Fibroblast of skin of back (primary cell): ENCODE measurements at regions not wholly inside any gene's neighbourhood (a gene's known extent, or its start where the extent isn't known, plus 50 kb on each side); places are given as distances from the start of the nearest gene placed in this dataset.

Source experiments
- DNase-seq: peaks from one replicate; pipeline ENCODE4 v3.0.0-alpha.2; 2013

- DNase-seq: no peak
Measured at GRCh38 chr3:99541181-99541580, 97.2 kb upstream of the COL8A1 start.

DNA sequence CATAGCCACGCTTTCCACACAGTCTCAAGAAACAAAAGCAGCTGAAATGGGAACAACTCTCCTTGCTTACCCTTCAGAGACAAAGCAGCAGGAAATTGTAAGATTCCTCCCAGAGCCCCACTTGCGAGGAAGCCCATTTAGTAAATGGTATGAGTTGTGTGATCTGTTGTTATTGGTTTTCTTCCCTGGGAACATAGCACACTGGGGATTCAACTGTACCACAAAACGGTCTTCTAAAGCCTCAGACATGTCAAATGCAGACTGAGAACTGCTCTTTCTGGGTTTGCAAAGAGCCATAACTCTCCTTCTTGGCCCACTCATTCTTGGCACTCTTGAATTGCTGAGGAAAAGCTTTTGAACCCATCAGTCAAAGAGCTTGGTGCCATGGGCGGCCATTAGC lies 101.0 kb upstream of the COL8A1 start:
- DNase-seq: no peak

GRCh38 chr3:99536555-99537314 lies 101.7 kb upstream of the COL8A1 start:
- no peak for DNase-seq

DNA sequence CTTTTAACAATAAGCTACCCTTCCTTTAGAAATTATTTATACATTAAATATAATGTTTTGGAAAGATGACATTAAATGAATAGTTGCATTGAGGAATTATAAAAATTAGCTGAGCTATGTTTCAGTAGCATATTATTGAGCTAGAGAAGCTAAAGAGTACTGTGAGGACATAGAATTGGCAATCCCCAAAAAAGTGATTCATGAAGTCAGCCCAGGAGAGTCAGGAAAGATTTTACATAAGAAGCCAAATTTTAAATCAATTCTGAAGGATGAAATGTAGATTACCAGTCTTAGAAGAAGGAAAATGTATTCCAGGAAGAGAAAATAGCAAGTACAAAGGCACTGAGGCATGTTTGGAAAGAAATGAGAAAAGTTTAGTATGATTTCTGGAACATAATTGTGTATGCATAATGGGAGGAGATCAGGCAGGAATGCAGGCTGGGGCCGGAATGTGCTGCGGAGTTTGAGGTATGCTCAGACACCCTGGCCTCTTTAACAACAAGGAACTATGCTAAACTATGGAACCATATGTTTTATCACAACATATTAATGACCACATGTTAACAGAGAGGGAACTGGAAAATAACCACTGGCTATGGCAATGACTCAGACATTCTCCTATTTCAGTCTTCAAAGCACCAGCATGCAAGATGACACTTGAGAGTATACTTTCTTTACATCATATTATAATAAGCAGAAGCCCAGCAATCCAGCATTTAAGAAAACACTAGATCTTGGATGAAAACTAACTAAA lies 103.3 kb upstream of the COL8A1 start:
- DNase-seq: peak; percentile 95

- DNase-seq: peak; percentile 85
Measured at GRCh38 chr3:99532246-99532645, 106.1 kb upstream of the COL8A1 start.

- no peak for DNase-seq
Measured at GRCh38 chr3:99529265-99529664, 109.1 kb upstream of the COL8A1 start.

DNA sequence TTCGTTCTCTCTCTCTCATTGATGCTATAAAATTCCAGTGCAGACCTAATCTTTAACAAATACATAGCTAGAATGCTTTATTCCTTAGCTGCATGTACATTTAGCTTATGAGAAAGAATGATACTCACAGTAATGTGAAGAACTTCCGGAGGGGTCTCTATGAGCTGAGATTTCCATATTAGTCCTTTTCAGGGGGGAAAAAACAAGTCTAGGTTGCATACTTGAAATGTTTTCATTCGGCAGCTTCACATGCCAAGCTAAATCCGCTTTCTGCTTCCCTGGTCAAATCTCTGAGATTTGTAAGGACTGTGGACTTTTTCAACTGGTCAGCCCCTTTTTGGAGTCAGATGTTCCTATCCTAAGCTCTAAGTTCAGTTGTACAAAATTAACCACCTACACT lies 111.5 kb upstream of the COL8A1 start:
- peak; percentile 94 for DNase-seq

- no peak for DNase-seq
Measured at GRCh38 chr3:99524559-99524958, 113.8 kb upstream of the COL8A1 start.

- peak; percentile 64 for DNase-seq
Measured at GRCh38 chr3:99523431-99524127, 114.8 kb upstream of the COL8A1 start.

GRCh38 chr3:99522147-99522546 lies 116.2 kb upstream of the COL8A1 start:
- DNase-seq: no peak

GRCh38 chr3:99521551-99521950 lies 116.8 kb upstream of the COL8A1 start:
- DNase-seq: no peak

DNA sequence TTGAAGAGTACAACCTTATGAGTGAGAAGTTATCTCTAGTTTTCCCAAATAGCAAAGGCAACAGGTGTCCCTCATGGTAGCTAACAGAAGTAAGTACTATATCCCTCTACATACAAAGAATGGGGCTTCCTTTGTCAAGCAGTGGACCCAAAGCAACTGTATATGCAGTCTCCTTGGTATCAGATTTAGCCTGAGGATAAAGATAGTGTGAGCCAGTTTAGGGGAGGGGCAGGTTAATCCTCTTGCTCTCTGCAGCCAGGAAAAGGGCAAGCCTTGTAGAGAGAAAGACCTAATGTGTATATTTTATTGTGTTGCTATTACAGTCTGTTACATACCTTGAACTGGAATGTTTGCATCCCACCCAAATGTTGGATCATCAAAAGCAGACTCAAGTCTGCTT lies 117.9 kb upstream of the COL8A1 start:
- no peak for DNase-seq

DNA sequence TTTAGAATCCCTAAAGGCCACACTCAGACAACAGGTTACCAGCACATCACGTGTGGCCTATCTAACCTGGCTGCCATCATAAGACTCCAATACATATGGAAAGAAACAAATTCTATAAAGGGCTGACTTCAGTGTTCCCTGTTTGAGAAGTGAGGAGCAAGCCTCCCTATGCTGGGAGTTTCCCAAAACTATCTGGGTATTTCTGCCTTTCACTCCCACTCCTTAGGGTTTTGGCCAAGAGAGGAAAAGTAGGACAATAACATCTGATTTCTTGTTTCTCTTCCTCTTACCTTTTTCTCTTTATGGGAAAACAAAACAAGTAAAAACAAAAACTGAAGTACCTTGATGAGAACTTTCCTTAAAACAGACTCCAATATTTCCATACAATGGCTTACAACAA lies 121.5 kb upstream of the COL8A1 start:
- no peak for DNase-seq

DNA sequence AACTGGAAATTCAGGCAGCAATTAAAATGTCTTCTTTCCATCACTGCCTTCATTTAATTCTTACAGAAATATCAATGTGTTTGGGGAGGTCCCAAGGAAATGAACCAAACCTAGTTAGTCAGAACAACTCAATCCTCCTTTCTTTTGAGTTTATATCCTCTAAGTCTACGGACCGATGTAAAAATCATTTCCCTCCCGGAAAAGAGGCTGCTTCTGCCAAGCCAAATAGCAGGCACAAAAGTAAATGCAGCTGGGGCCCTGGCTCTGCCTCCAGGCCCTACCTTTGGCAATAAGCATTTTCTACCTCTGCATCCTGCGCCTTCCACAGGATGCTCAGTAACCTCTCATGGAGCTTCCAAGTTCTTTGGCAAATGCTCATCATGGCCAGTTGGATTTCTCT lies 122.5 kb upstream of the COL8A1 start:
- no peak for DNase-seq

GRCh38 chr3:99509224-99509623 lies 129.2 kb upstream of the COL8A1 start:
- DNase-seq: peak; percentile 94

GRCh38 chr3:99508191-99508590 lies 130.2 kb upstream of the COL8A1 start:
- no peak for DNase-seq

DNA sequence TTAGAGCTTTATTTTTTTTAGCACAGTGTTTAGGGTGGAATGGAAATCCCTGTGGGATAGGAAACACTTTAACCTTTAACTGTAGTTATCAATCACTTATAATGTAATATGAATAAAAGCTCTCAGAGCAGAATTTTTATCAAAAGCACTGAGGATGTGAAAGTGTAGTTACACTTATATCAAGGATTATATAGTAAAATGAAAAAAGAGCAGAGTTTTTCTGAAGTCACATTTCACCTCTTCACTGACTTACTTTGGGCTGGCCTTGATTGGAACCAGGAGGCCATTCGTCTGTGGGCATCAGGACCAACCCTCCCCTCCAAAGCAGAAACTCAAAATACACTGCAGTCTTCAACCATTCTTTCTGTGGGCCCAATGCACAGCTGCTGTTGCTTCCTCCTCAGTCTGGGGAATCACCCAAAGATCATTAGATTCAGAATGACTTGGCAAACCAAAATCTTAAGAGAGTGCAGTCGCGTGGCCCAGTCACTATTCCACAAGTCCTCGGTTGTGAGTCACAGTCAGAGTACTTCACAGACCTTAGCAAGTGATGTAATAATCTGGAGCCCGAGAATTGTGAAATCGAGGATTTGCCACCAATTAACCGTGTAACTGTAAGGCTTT lies 132.6 kb upstream of the COL8A1 start:
- peak; percentile 83 for DNase-seq

DNA sequence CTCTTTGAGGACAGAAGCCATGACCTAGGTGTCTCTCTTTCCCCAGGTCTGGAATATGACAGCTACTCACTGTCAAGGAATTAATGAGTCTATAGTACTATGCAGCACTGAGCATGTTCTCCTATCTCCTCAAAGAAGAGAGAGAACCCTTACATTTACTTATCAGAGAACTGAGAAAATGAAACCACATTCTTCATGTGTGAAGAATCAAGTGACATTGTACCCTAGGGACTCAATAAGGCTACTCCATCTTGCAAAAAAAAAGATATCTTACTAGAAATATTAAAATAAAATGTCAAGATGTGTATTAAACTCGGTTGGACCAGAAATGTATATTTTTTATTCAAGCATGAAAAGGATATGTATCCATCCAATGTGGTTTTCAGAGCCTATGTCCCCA lies 133.2 kb upstream of the COL8A1 start:
- peak; percentile 62 for DNase-seq

- peak; percentile 48 for DNase-seq
Measured at GRCh38 chr3:99504258-99504657, 134.1 kb upstream of the COL8A1 start.

GRCh38 chr3:99503350-99503749 lies 135.0 kb upstream of the COL8A1 start:
- peak; percentile 47 for DNase-seq

- DNase-seq: no peak
Measured at GRCh38 chr3:99502871-99503270, 135.5 kb upstream of the COL8A1 start.

GRCh38 chr3:99500485-99500884 lies 137.9 kb upstream of the COL8A1 start:
- DNase-seq: no peak
